Common myeloid progenitor, CD34-positive (primary cell): ENCODE measurements at regions not wholly inside any gene's neighbourhood (a gene's known extent, or its start where the extent isn't known, plus 50 kb on each side); places are given as distances from the start of the nearest gene placed in this dataset.

Experiments
- CTCF ChIA-PET: fragments of 350-600 bp; sonication (Branson Sonifier 250); formaldehyde crosslinking; loops from one replicate; lab custom pipeline; 2021; ENCODE audit warnings: antibody characterized with exemption; lab: Charles Lee
- POLR2A ChIA-PET: fragments of 350-600 bp; sonication (Branson Sonifier 250); formaldehyde crosslinking; loops from one replicate; lab custom pipeline; 2021; ENCODE audit warnings: antibody characterized with exemption; lab: Charles Lee
- DNase-seq, 3 donors: peaks; one replicate each; pipeline versions ENCODE4 v3.0.0 to v3.0.0-alpha.2; 2013
- H3K27ac ChIP-seq, 2 experiments: 1 replicate in 1 of 2; 2 replicates in 1 of 2; pipeline ENCODE4 v1.7.0; 2013; ENCODE audit warnings: inconsistent platforms in 2 of 2, low read length in 2 of 2, mild to moderate bottlenecking in 2 of 2, low read depth in 1 of 2, moderate library complexity in 1 of 2; ENCODE audit not compliant: severe bottlenecking in 2 of 2, insufficient read depth in 1 of 2, poor library complexity in 1 of 2
- H3K27me3 ChIP-seq, 5 experiments: replicated peaks in 2 of 5; 1 replicate in 3 of 5; 2 replicates in 2 of 5; pipeline versions ENCODE4 v1.6.1 to v1.7.0; 2013; ENCODE audit warnings: low read length in 4 of 5, mild to moderate bottlenecking in 2 of 5, moderate library complexity in 2 of 5, inconsistent platforms in 1 of 5; ENCODE audit not compliant: insufficient read depth in 5 of 5, control insufficient read depth in 4 of 5
- H3K36me3 ChIP-seq, 4 experiments: 1 replicate in 2 of 4; 2 replicates in 2 of 4; pipeline versions ENCODE4 v1.6.1 to v1.7.0; 2013; ENCODE audit warnings: low read length in 3 of 4, control low read depth in 1 of 4, mild to moderate bottlenecking in 1 of 4; ENCODE audit not compliant: control insufficient read depth in 4 of 4, insufficient read depth in 4 of 4
- H3K4me1 ChIP-seq, 4 experiments: 1 replicate in 3 of 4; 2 replicates in 1 of 4; pipeline versions ENCODE4 v1.6.1 to v1.7.1; 2013; ENCODE audit warnings: low read length in 3 of 4, mild to moderate bottlenecking in 3 of 4, control low read depth in 1 of 4, inconsistent platforms in 1 of 4, moderate library complexity in 1 of 4; ENCODE audit not compliant: control insufficient read depth in 4 of 4, insufficient read depth in 4 of 4; ENCODE audit errors: control extremely low read depth in 1 of 4
- H3K4me3 ChIP-seq, 7 experiments: 1 replicate in 4 of 7; 2 replicates in 3 of 7; pipeline versions ENCODE4 v1.5.1 to v1.7.0; 2013; ENCODE audit warnings: mild to moderate bottlenecking in 7 of 7, low read length in 6 of 7, moderate library complexity in 6 of 7, inconsistent platforms in 2 of 7, low read depth in 2 of 7, control low read depth in 1 of 7; ENCODE audit not compliant: insufficient read depth in 4 of 7, control insufficient read depth in 1 of 7; ENCODE audit errors: extremely low read depth in 1 of 7
- H3K9me3 ChIP-seq, 5 experiments: 1 replicate in 4 of 5; 2 replicates in 1 of 5; pipeline versions ENCODE4 v1.6.1 to v1.7.1; 2013; ENCODE audit warnings: low read length in 4 of 5, mild to moderate bottlenecking in 2 of 5, inconsistent platforms in 1 of 5, low read depth in 1 of 5, moderate library complexity in 1 of 5; ENCODE audit not compliant: control insufficient read depth in 4 of 5, insufficient read depth in 2 of 5; ENCODE audit errors: control extremely low read depth in 1 of 5
- WGBS: methylation state at CpG from one replicate; pipeline ENCODE4 v1.1.5; 2013; ENCODE audit not compliant: insufficient coverage; 5-methylcytosine and 5-hydroxymethylcytosine counted together

- no peaks in the 10 kb centered on the region for H3K4me1 ChIP-seq
- 30% methylated on average over 1 of the region's 3 CpGs for WGBS
- ChIA-PET POLR2A (no interaction called here), CTCF (no interaction called here)
- H3K9me3 ChIP-seq, result peaks cover 0 to 14% (median 0%) of the 10 kb centered on the region in 5 experiments
- H3K27ac ChIP-seq, result no peak overlapping the region
- DNase-seq, result no peak
- no peak overlapping the region for H3K4me3 ChIP-seq
- peaks cover 0 to 2% (median 0%) of the 10 kb centered on the region in 5 experiments for H3K27me3 ChIP-seq
- H3K36me3 ChIP-seq, result no peaks in the 10 kb centered on the region
Measured at GRCh38 chrX:46308110-46308509, 237.1 kb downstream of the ZNF674 start.

DNA sequence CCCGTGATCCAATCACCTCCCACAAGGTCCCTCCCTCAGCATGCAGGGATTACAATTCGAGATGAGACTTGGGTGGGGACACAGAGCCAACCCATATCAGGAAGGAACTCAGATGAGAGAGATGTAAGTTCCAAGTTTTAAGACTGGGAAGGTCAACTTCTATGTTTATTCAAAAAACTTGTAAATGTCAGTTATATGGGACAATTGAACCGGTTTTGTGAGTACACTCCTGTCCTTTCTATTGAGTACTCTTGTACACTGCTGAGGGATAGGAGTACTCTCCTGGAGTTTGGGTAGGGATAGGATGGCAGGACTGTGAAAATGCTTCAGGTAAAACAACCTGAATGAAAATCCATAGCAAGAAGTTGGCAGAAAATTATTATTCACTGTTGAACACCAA, 239.1 kb downstream of the ZNF674 start:
- peaks cover 0 to 14% (median 0%) of the 10 kb centered on the region in 5 experiments for H3K9me3 ChIP-seq
- no peak for DNase-seq
- POLR2A ChIA-PET, result no interaction called here
- 90% methylated on average over 2 of the region's 3 CpGs for WGBS
- H3K4me3 ChIP-seq, result no peak overlapping the region
- H3K27ac ChIP-seq, result no peak overlapping the region
- peaks cover 0 to 3% (median 0%) of the 10 kb centered on the region in 5 experiments for H3K27me3 ChIP-seq
- no peaks in the 10 kb centered on the region for H3K4me1 ChIP-seq
- H3K36me3 ChIP-seq, result no peaks in the 10 kb centered on the region
- CTCF ChIA-PET, result no interaction called here

- H3K4me3 ChIP-seq, result no peak overlapping the region
- peaks cover 0 to 14% (median 0%) of the 10 kb centered on the region in 5 experiments for H3K9me3 ChIP-seq
- ChIA-PET CTCF (no interaction called here), POLR2A (no interaction called here)
- no peak for DNase-seq
- 100% methylated on average over 1 of the region's 2 CpGs for WGBS
- H3K4me1 ChIP-seq, result no peaks in the 10 kb centered on the region
- peaks cover 0 to 3% (median 0%) of the 10 kb centered on the region in 5 experiments for H3K27me3 ChIP-seq
- no peak overlapping the region for H3K27ac ChIP-seq
- no peaks in the 10 kb centered on the region for H3K36me3 ChIP-seq
Measured at GRCh38 chrX:46305431-46305830, 239.8 kb downstream of the ZNF674 start.

GRCh38 chrX:46301903-46302302, 243.3 kb downstream of the ZNF674 start:
- ChIA-PET POLR2A (no interaction called here), CTCF (no interaction called here)
- no peak overlapping the region for H3K27ac ChIP-seq
- no peaks in the 10 kb centered on the region for H3K4me1 ChIP-seq
- no peak for DNase-seq
- no peaks in the 10 kb centered on the region for H3K36me3 ChIP-seq
- peaks cover 0 to 10% (median 0%) of the 10 kb centered on the region in 5 experiments for H3K9me3 ChIP-seq
- WGBS, result no CpG with 5 or more reads among the region's 2 CpGs
- peaks cover 0 to 4% (median 0%) of the 10 kb centered on the region in 5 experiments for H3K27me3 ChIP-seq
- H3K4me3 ChIP-seq, result no peak overlapping the region

DNA sequence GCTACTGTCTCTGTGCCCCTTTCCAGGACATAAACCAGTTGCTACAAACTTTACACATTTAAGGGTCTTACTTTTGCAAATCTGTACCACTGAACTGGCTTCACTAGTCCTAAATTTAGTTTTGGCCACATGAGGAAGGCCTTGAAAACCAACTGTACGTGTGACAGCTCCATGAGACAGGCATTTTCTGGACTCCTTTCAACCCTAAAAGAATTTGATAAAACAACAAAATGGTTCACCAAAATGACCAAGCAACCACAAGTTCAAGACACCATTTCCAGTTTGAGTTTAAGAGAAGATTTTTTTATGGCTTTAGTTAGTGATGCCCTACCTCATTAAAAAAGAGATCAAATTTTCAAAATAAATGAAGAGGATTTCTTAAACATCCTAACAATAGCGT, 246.4 kb downstream of the ZNF674 start:
- Histone ChIP-seq H3K27me3 (peaks cover 0 to 4% (median 0%) of the 10 kb centered on the region in 5 experiments), H3K9me3 (no peaks in the 10 kb centered on the region), H3K36me3 (no peaks in the 10 kb centered on the region), H3K4me3 (no peak overlapping the region), H3K27ac (no peak overlapping the region), H3K4me1 (no peaks in the 10 kb centered on the region)
- WGBS, result 67% methylated on average over 1 of the region's 2 CpGs
- CTCF ChIA-PET, result no interaction called here
- POLR2A ChIA-PET, result no interaction called here
- no peak for DNase-seq

- Histone ChIP-seq H3K27ac (no peak overlapping the region), H3K4me1 (no peaks in the 10 kb centered on the region), H3K9me3 (no peaks in the 10 kb centered on the region), H3K36me3 (no peaks in the 10 kb centered on the region), H3K4me3 (no peak overlapping the region), H3K27me3 (peaks cover 0 to 2% (median 0%) of the 10 kb centered on the region in 5 experiments)
- DNase-seq, result no peak
- ChIA-PET CTCF (no interaction called here), POLR2A (no interaction called here)
Measured at GRCh38 chrX:46295963-46296362, 249.3 kb downstream of the ZNF674 start.

DNA sequence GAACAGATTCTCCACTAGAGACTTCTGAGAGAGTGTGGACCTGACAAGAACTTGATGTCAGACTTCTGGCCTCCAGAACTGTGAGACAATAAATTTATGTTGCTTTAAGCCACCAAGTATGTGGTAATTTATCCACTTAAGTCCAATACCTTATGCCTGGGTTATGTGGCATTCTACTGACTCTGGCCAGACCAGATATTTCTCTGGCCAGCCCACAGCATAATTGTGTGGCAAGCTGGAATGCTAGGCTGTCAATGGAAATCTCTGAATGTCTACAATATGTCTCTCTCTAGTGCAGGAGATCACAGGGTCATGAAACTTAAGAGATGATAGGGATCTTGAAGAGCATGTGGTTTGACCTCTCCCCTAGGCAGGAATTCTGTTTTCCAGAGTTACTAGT, 251.0 kb downstream of the ZNF674 start:
- H3K9me3 ChIP-seq, result no peaks in the 10 kb centered on the region
- POLR2A ChIA-PET, result no interaction called here
- no peak for DNase-seq
- no peak overlapping the region for H3K4me3 ChIP-seq
- CTCF ChIA-PET, result no interaction called here
- H3K27me3 ChIP-seq, result peaks cover 0 to 2% (median 0%) of the 10 kb centered on the region in 5 experiments
- H3K4me1 ChIP-seq, result no peaks in the 10 kb centered on the region
- H3K36me3 ChIP-seq, result no peaks in the 10 kb centered on the region
- H3K27ac ChIP-seq, result no peak overlapping the region
